T-helper 22 cell (primary cell): ENCODE measurements at regions not wholly inside any gene's neighbourhood (a gene's known extent, or its start where the extent isn't known, plus 50 kb on each side); places are given as distances from the start of the nearest gene placed in this dataset.

Source experiments
- DNase-seq: peaks from one replicate; pipeline ENCODE4 v3.0.0-alpha.2; 2020; ENCODE audit warnings: low read depth

DNA sequence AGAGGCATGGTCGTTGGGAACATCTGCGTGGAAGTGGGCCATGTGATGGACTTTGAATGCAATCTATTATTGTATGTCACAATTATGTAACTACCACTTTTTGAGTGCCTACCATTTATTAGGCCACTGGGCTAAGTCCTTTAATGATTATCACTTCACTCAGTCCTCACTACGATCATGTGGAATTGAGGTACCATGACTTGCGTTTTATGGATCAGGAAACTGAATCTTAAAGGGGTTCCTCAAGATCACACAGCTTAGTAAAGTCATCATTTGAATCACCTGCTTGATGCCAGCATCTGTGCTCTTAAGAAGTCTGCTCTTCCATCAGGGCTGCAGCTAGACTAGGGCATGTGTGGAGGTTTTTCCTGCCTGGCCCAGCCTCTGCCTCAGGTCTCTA is 136.7 kb downstream of the DAD1 start:
- no peak for DNase-seq

DNA sequence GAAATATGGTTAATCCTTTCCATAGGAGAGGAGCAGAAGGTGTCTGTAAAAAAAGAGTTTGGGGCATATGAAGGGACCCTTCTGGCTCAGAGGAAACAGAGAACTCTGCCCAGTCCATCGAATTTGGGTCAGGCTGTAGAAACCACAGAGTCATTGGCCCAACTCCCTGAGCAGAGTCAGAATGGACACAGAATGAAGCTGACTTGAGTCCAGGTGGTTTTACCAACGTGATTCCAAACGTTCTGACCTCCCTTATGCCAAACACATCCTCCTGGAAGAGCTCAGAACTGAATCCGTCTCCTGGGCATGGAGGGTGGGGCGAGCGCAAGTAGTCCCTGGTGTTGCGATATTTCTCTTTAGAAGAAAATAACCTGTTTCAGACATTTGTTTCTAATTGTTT is 138.8 kb downstream of the DAD1 start:
- no peak for DNase-seq

DNA sequence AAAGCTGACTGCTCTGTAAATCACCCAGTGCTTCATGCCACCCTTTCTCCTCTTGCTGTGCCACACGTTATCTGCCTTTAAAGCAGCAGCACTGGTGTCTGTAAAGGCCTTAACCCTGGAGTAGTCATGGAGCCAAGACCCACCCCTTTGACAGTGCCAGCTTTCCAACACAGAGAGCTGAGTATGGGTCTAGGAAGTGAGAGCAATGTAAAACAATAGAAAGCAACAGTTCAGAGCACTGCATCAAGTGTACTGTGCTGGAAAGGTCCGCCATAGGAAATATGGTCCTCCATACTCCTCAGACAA is 139.5 kb downstream of the DAD1 start:
- no peak for DNase-seq

DNA sequence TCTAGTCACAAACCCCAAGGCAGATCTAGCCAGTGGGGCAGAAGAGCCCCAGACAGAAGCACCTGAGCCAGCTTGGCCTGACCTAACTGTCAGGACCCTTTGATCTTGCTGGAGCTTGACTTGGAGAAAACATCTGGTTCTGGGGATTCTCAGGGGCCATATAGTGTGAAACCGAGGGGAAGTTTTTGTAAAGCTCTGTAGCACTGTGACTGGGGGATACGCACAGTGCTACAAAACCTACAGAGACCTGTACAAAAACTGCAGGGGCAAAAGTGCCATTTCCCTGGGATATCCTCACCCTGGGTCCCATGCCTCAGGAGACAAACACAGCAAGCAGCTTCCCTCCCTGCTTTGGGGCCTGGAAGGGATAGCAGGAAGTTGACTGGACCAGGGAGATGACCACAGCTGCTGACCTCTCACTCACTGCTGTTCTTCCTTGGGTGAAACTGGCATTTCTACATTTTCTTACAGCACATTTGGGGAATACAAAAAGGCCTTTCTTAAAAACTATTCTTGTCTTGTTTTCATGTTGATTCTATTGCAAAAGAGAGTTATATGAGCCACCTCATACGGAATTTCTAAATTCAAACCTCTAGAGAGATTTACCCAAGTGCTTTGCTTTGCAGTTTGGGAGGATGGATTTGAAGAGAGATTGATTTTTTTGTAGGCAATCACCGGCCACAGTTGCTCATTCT is 140.0 kb downstream of the DAD1 start:
- no peak for DNase-seq

DNA sequence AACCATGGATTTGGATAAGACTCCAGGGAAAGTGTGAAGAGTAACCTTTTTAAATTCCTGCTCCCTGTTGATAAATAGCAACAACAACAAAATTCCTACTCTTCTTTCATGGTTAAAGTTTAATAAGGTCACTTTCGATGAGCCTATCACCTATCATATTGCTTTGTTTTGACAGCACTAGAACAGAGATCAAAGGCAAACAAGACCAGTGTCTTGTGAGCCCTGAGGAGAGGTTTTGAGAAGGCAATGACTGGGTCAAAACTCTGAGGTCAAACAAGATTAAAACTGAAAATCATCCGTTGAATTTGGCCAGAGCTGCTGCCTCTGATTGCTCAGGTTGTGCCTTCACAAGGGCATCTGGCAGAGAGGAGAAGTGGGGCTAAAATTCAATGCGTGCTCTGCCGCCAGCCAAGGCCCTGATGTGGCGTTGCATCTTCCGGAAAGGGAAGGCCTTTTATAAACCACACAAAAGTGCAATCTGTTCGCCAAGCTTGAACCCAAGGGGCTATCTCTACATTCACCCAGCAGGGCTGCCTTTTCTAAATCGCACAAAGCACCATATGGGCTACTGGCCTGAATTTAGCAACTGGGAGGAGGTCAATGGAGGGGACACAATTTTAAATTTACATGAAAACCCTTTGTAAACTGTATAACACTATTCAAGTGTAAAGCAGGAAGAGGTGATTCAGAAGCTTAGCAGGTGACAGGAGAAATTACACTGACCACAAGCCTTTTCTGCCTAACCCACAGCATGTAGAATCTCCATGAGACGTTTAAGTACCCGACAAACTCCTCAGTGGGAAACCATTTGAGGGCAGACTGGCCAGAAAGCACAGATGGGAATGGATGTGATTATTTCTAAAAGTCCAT is 140.8 kb downstream of the DAD1 start:
- DNase-seq: no peak

DNA sequence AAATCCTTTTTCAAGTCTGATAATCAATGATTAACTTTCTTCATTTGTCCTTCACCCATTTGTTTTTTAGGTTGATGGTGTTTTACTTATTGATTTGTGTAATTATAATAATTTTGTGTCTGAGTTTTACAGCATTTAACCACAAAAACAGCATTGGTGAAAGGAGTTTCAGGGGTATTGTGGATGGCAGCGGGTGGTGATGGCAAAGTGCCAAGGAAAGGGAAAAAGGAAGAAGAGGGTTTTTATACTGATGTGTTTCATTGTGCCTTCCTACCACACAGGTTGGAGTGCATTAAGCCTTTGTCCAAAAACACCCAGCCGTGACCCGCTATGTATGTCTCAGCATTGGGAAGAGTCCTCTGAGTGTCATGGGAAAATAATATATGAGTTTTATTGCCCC is 150.3 kb downstream of the DAD1 start:
- DNase-seq: no peak

DNA sequence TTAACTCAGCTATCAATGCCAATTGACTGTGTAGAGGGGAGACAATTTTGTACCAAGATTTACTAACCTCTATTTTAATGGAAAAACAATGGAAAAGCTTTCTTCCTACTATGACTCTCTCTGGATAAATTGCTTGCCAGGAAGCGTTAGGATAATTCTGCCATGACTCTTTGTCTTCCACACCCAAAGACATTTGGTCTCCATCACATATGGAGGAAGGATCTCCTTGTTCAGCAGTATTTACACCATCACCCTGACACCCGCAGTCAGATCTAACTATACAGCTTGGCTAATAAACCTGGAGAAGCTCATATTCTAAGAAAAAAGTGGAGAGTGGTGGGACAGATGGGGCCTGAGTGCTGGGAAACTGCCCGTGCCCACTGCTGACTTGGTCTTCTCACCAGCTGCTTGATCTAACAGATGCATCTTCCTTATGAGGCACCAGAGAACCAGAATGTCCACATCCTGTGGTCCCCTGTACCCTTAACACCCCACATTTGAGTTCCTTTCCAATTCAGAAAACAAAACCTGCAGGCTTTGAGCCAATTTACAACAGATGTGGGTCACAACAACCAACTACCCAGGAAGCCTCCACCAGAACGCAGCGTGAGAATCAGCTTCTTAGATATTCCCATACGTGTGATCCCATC is 154.0 kb downstream of the DAD1 start:
- DNase-seq: no peak

DNA sequence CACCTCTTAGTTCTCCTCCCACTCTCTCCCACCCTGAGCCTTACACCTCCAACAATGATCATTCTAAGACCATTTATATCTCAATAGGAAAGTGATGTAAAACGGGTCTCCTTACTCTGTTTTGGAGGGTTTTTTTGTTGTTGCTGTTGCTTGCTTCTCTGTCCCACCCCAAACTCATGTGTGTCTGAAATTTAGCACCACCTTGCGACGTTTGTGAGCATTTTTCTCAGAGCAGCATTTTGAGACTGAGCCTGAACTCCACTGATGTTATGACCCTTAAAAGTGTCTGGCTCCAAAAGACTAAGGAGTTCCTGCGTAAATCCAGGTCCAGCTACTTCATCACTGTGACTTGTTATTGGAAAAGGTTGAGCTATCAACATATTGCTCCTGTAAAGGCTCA is 155.0 kb downstream of the DAD1 start:
- no peak for DNase-seq

DNA sequence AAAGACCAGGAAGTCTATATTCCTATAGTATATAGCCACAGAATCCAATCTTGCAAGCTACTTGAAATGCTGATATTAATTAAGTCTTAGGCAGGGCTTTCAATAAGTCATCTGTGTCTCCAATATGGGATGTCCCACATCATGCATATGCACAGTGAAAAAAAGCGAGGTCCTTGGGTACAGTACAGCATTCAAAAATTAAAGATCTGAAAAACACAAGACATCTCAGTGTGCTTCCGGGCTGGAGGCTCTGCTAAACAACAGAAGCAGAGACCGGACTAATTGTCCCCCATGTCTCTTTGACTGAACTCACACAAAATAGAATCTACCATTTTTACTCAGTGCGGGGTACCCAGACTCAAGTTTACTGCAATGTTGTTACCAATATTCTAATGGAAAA is 156.0 kb downstream of the DAD1 start:
- no peak for DNase-seq

DNA sequence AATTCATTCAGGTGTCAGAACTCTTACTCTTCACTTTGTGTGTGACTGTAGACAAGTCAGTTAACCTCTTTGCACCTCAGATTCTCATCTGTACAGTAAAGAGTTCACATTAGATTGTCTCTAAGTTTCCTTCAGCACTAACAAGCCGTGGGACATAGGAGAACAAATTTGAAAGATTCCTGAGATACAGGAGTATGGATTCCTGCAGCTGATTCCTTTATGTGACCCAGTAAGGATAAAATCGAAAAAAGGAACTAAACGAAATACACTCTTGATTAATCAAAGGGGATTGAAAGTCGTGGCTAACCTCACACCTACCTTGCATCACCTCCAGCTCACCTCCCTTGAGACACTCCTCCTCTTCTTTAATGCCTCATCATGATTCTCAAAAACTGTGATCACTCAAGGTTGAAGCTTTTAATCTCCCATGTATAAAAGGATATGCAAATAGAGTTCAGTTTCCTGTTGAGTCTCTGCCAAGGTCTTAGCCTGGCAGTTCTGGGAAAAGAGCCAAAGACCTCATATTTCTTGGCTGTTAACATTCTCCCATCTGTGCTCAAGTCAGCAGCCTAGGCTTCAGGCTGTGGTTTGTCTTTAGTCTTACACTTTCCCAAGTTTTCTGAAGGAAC is 156.6 kb downstream of the DAD1 start:
- no peak for DNase-seq

DNA sequence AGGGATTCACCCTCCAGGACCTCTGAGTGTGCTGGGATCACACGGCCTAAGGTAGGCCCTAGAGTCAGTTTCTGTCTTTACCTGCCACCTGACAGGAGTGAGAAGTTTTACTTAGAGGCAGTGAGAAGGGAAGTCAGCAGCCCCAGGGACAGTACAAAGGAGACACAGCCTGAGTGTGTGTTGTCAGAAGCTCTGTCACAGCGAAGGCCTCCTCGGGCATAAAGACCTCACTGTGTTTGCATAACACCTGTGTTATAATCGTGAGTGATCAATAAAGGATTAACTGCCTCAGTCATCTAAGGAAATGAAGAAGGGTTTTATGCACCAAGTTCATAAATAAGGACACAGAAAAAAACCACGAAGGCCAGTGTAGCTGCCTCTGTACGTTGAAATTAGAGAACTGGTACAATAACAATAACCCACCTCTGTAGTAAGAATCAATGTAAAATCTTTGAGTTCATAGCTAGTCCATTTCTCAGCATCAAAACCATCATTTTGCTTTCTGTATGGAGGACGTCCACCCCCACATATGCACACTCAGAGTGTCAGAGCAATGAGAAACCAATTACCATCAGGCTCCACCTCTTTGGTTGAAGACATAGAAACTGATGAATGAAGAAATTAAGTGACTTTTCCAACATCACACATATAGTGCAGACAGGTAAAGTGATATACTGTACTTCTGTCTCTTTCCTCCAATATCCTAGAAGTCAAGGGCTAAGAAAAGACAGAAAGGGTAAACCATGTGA is 159.3 kb downstream of the DAD1 start:
- DNase-seq: no peak

DNA sequence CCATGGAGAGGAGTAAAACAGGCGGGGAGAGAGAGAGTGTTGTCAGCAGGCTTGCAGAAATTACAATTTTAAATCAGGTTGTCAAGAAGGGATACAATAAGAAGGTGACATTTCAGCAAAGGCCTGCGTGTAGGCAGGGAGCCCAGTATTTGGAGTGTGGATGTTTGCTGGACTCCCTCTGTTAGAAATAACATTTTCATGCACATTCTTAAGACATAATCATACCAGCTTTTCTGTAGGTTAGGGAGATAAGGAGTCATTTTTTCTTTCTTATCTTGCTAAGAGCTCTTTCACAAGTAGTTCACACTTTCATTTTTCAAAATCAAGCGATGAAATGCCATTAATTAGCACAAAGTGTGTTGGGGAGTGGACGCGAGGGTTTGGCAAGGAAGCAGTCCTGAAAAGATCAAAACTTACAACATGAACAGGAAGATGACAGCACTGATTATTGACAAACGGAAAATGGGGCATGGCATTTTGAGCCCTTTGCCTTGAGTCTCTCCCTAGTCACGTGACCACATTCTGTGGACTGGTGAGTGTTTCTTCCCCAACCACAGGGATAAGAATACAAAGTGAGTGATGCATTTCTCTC is 160.2 kb downstream of the DAD1 start:
- no peak for DNase-seq

DNA sequence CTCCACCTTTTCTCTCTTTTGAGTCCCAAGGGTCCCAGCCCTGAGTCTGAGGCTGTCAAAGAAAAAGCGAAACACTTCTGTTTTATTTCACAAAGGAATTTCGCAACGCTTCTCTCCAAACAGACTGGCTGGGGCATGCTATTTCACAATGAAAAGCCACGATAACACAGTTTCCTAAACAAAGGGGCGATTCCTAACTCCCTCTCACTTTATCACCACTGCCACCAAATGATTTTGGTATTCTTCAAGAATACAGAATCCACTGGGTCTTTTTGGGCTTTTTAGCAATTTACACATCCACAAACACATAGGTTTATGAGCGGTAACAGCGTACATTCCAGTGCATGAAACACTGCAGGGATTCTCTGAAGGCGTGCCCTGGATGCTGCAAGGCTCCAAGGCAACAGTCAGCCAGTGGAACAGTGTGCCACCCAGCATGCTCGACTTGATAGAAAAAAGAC is 161.2 kb downstream of the DAD1 start:
- no peak for DNase-seq

DNA sequence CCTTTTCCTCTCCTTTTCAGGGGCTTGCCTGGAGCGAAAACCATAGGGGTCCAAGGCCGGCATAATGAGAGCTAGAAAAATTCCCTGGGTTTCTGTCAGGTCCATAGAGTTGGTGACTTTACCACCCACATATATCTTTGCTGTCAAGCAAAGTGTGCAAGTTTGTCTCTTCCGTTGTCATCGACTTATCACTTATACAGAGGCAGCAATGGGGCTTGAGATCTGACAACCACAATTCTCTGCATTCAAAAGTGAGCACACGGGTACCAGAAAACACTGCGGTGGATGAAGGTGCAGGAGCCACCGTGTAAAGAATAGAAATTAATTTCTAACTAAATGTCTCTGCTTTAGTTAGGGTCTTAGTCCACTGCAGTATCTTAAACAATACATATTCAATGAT is 162.3 kb downstream of the DAD1 start:
- DNase-seq: no peak

DNA sequence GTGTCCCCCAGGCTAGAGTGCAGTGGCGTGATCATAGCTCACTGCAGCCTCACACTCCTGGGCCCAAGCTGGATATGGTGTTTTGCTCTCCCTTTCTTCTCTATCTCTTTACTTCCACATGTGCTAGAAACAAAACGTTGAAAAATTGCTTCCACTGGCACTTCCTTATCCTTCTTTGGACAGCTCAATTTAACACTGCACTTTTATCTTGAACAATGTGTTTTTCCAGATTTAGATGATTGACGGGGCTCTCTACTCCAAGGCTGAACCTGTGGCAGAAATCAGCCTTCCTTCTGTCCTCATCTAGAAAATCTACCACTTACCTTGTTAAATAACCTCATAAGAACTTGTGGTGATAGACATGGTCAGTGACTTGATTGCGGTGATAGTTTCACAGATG is 165.1 kb downstream of the DAD1 start:
- DNase-seq: no peak

DNA sequence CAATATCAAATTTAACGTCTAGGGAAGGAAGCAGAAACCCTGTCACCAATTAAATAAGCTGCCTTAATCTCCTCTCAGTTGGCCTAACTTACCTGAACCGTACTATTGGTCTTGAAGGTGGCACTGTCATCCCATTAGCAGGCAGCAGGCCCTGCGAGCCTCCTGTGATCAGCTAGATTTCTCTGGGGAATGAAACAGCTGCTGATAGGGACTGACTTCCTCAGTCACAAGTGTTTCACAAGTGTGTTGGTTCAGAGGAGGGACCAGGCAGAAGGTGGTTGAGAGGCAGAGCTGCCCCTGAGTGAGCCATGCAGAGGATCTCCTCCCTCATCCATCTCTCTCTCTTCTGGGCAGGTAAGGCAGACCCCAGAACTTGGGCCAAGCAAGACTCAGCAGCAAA is 166.8 kb downstream of the DAD1 start:
- no peak for DNase-seq

DNA sequence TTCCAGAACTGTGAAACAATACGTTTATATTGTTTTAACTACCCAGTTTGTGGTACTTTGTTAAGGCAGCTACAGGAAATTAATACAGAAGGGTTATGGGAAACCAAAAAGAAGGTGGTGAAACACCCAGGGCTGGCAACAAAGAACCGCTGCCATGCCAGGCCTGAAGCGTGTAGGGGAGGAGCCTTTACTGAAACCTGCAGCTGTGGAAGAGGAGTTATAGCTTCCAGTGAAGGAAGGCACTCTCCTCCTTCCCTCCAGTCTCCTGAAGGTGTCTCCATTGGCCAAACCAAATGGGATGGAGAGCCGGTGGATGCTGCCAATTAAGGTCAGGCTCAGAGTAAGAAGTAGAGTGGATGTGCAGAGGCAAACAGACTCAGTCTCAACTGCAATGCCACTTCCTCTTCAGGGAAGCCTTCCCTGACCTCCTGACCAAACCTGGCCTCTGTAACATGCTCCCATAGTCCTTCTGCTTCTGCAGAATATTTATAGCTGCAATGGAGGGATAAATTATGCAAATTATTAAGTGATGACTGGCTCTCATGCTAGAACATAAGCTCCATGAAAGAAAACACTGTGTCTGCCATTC is 168.3 kb downstream of the DAD1 start:
- DNase-seq: no peak

DNA sequence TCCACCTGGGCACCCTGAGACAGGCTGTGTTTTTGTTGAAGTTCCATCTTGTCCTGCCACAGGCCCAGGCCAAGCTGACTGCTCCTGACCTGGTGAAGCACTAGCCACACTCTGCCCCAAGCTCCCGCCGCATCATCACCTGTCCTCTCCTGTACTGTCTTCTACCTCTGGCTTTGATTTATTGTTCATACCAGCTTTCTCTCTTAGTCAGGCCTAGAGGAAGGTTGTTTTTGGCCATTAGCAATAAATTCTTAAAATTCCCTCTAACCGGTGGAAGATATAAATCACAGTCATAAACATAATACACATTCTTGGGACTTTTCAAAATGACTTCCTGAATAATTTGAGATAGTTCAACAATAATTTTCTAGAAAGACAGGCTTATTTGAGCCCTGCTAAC is 169.4 kb downstream of the DAD1 start:
- no peak for DNase-seq

DNA sequence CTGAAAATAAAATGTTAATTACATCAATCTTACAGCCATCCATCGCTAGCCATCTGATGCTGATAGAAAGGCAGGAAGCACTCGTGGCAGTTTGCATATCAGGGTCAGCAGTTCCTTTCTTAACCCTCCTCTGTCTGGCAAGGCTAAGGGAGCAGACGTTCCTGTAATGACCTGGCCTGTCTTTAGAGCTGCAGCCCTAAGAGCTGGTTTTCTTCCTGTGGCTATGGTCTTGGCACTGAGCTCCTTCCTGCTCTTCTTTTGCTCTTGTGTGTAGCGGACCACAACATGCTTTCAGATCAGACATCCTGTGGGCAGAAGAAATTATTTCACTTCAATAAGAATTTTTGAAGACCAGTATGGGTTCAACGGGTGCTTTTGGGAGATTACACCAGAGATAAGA is 170.4 kb downstream of the DAD1 start:
- no peak for DNase-seq

DNA sequence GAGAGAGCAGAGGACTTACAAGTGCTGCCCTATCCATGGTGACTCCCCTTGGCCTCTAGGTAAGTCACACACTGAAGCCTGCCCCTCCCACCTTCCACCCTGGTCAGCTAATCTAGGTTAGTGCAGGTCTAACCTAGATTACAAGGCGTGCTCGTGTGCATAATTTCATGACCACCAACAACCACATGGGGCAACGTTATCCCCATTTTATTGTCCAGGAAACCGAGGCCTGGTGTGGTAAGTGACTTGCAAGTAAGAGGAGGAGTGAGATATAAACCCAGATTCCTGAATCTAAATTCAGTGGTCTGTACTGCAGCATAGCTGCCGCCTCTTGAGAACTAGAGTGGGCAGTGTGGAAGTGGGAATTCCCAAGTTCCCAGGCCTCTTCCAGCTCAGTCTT is 171.1 kb downstream of the DAD1 start:
- no peak for DNase-seq

DNA sequence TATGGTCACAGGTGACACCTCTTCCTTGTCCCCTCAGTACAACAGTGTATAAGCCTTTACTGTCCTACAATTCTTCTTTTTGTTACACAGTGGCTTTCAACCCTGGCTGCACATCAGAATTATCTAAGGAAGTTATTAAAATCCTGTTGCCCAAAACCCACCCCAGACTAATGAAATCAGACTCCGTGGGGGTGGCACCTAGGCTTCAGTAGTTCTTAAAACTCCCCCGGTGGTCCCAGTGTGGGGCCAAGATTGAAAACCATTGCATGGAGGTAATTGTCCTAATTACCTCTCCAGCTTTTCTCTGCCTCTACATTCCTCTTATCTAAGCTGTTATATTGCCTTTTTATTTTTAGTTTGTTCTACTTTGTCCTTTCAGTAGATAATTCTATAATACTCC is 172.8 kb downstream of the DAD1 start:
- no peak for DNase-seq
